K562 (cell line): ENCODE measurements at regions not wholly inside any gene's neighbourhood (a gene's known extent, or its start where the extent isn't known, plus 50 kb on each side); places are given as distances from the start of the nearest gene placed in this dataset.

Experiments
- ATAC-seq: fragments of 200-7000 bp; cut with Tn5 transposase; 3 replicates; pipeline ENCODE4 v1.9.1; 2020; ENCODE audit warnings: moderate library complexity
- BruUV-seq: library from RNA; stranded (reverse); fragments of 400-500 nt; replicated peaks from 2 replicates; lab custom pipeline; 2021; lab: Mats Ljungman, UMichigan
- CTCF ChIA-PET: fragments of 300-600 bp; formaldehyde crosslinking; extraction: SDS; loops from one replicate; lab custom pipeline; 2021; ENCODE audit warnings: low intra/inter-chr PET ratio; lab: Yijun Ruan, JAX
- POLR2A ChIA-PET: fragments of 300-600, 350-650 bp; sonication (Branson Sonifier 250); formaldehyde crosslinking; extraction: SDS; loops from one replicate; lab custom pipeline; 2021; ENCODE audit warnings: antibody characterized with exemption, inconsistent platforms; lab: Yijun Ruan, JAX
- DNase-seq, 4 experiments: peaks; one replicate each; pipeline versions ENCODE4 v3.0.0 to v3.0.0-alpha.2; 2011 to 2018; ENCODE audit warnings: low spot score in 3 of 4, mixed read lengths in 3 of 4; ENCODE audit errors: extremely low read depth in 1 of 4
- FAIRE-seq: peaks from 2 replicates; lab custom pipeline; 2011; peaks lifted over from hg19 to GRCh38; lab: Jason Lieb, UNC
- H2AFZ ChIP-seq: 2 replicates; pipeline ENCODE4 v1.6.0; 2011; ENCODE audit warnings: low read depth, low read length, control low read depth, inconsistent platforms
- H3K27ac ChIP-seq: fragments of 200-600 bp; 3 replicates; pipeline ENCODE4 v1.8.0; 2011; ENCODE audit warnings: low read depth, mild to moderate bottlenecking, control low read depth, inconsistent platforms, low read length, moderate library complexity, mixed read lengths; ENCODE audit errors: extremely low read depth
- H3K27me3 ChIP-seq, 2 experiments: fragments of 300-600 bp in 1 of 2; 2 replicates in 1 of 2; 3 replicates in 1 of 2; pipeline versions ENCODE4 v1.6.0 to v1.8.0; 2011; ENCODE audit warnings: inconsistent platforms in 2 of 2, low read length in 2 of 2, mild to moderate bottlenecking in 1 of 2, mixed read lengths in 1 of 2, moderate library complexity in 1 of 2; ENCODE audit not compliant: control insufficient read depth in 2 of 2, insufficient read depth in 2 of 2
- H3K36me3 ChIP-seq: fragments of 300-600 bp; 3 replicates; pipeline ENCODE4 v1.8.0; 2011; ENCODE audit warnings: mild to moderate bottlenecking, low read length, inconsistent platforms; ENCODE audit not compliant: control insufficient read depth, insufficient read depth
- H3K4me1 ChIP-seq, 2 experiments: fragments of 200-600 bp in 1 of 2; replicated peaks in 1 of 2; 2 replicates in 1 of 2; 3 replicates in 1 of 2; pipeline versions ENCODE4 v1.5.1 to v1.8.0; 2011; ENCODE audit warnings: inconsistent platforms in 2 of 2, low read length in 2 of 2, mild to moderate bottlenecking in 1 of 2, mixed read lengths in 1 of 2, moderate library complexity in 1 of 2; ENCODE audit not compliant: control insufficient read depth in 2 of 2, insufficient read depth in 2 of 2
- H3K4me2 ChIP-seq: 2 replicates; pipeline ENCODE4 v1.6.1; 2011; ENCODE audit warnings: low read length, control low read depth, inconsistent platforms, mixed read lengths; ENCODE audit not compliant: insufficient read depth
- H3K4me3 ChIP-seq: fragments of 200-600 bp; sonication (generic), shearing (Covaris generic); 2 replicates; pipeline ENCODE4 v1.5.1; 2016; ENCODE audit warnings: control low read depth, inconsistent platforms
- H3K79me2 ChIP-seq: fragments of 200-600 bp; 3 replicates; pipeline ENCODE4 v1.8.0; 2011; ENCODE audit warnings: low read length, inconsistent platforms; ENCODE audit not compliant: control insufficient read depth, insufficient read depth
- H3K9ac ChIP-seq, 2 experiments: 2 replicates each; pipeline versions ENCODE4 v1.6.0 to v1.6.1; 2011; ENCODE audit warnings: low read depth in 2 of 2, low read length in 2 of 2, control low read depth in 1 of 2, inconsistent platforms in 1 of 2, mild to moderate bottlenecking in 1 of 2, mixed read lengths in 1 of 2; ENCODE audit not compliant: insufficient read depth in 1 of 2
- H3K9me1 ChIP-seq: one replicate; pipeline ENCODE4 v1.6.0; 2011; ENCODE audit warnings: inconsistent platforms, mild to moderate bottlenecking, low read length, moderate library complexity; ENCODE audit not compliant: control insufficient read depth, insufficient read depth
- H3K9me3 ChIP-seq: replicated peaks from 2 replicates; pipeline ENCODE4 v1.5.1; 2011; ENCODE audit warnings: low read depth, low read length, inconsistent platforms; ENCODE audit not compliant: control insufficient read depth, insufficient read depth
- H4K20me1 ChIP-seq: replicated peaks from 2 replicates; pipeline ENCODE4 v1.6.1; 2011; ENCODE audit warnings: low read length, inconsistent platforms, mixed read lengths; ENCODE audit not compliant: control insufficient read depth, insufficient read depth
- KLF16 ChIP-seq: IDR thresholded peaks from 2 replicates; pipeline ENCODE4 v1.6.1; 2016; ENCODE audit warnings: antibody characterized with exemption
- MBD2 ChIP-seq: sonication (generic); IDR thresholded peaks from 2 replicates; pipeline ENCODE4 v1.6.1; 2016; ENCODE audit warnings: low read depth, borderline replicate concordance
- ZNF77 ChIP-seq: fragments of 250-450 bp; sonication (Bioruptor Pico); IDR thresholded peaks from 2 replicates; pipeline ENCODE4 v1.5.0; 2020
- WGBS: fragments of 100-300 bp; shearing (Covaris generic); methylation state at CpG from one replicate; pipeline ENCODE4 v1.1.6; 2016; ENCODE audit warnings: low coverage, mixed read lengths; ENCODE audit not compliant: insufficient coverage; ENCODE audit errors: missing lambda C conversion rate; 5-methylcytosine and 5-hydroxymethylcytosine counted together
- in situ Hi-C: fragments of 300-500 bp; cut with MboI; formaldehyde crosslinking; loops from 4 replicates; pipeline ENCODE4 v1.15.0; 2018; ENCODE audit warnings: inconsistent platforms, mixed read lengths
- intact Hi-C: fragments of 100-400 bp; cut with micrococcal nuclease; formaldehyde crosslinking; loops from 2 replicates; pipeline ENCODE4 v1.14.2; 2022
- TF ChIP-seq, protein P1 (sequence below): fragments of 450-650 bp; formaldehyde crosslinking; IDR thresholded peaks from 2 replicates; pipeline ENCODE4 v1.4.0; 2022; ENCODE audit warnings: mild to moderate bottlenecking, moderate library complexity
- TF ChIP-seq, protein P2 (sequence below), 2 experiments: fragments of 450-650 bp; IDR thresholded peaks; 2 replicates each; pipeline ENCODE4 v1.6.1; 2018; ENCODE audit warnings: mild to moderate bottlenecking in 2 of 2, low read depth in 1 of 2; ENCODE audit not compliant: partially characterized antibody in 2 of 2
- TF ChIP-seq, protein P3 (sequence below): fragments of 450-650 bp; formaldehyde crosslinking; IDR thresholded peaks from 2 replicates; pipeline ENCODE4 v1.4.0; 2020; ENCODE audit warnings: mild to moderate bottlenecking, moderate library complexity

DNA sequence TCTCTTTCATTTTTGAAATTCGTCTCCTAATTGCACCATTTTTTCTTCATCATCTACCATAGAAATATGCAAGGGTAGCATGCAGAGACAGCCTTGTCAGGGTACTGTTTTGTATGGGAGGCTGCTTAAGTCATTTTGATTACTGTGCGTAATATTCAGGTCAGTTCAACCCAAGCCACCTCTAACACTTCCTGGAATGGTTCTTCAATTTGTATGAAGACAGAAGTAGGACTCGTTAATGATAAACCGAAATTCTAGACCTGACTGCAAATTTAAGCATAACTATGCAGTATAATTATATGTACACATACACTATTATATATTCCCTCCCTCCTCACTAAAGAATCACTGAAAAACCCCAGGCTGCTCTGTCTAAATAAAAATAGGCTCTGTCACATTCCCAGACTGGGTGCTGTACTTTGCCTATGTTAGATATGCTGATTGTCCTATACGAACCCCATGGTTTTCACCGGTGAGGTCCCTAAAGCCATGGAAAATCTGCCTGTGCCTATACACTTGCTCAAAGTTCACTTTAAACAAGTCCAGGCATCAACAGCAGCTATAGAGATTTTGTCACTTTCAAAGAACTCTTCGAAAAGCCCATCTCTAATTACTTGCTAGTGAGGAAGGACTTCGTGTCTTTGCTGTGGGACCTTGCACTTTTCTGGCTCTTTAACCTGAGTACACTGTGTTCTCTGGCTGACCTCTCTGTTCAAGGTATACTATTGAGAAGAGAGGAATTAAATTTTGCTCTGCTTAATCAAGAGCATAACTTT, 352.1 kb upstream of the CD180 start:
- H3K79me2 ChIP-seq, result no peaks in the 10 kb centered on the region
- DNase-seq (no peak), FAIRE-seq (no peak), ATAC-seq (no peak)
- POLR2A ChIA-PET, result no interaction called here
- no TSS peak for BruUV-seq
- H3K9me1 ChIP-seq, result no peaks in the 10 kb centered on the region
- 2% methylated on average over 8 of the region's 8 CpGs for WGBS
- H3K4me1 ChIP-seq, result no peaks in the 10 kb centered on the region
- intact Hi-C loops (no loop called here), in situ Hi-C loops (no loop called here)
- no peaks in the 10 kb centered on the region for H4K20me1 ChIP-seq
- no peaks in the 10 kb centered on the region for H3K9me3 ChIP-seq
- CTCF ChIA-PET, result no interaction called here
- no peaks in the 10 kb centered on the region for H3K27me3 ChIP-seq
- no peak overlapping the region for H3K4me3 ChIP-seq
- H2AFZ ChIP-seq, result no peak overlapping the region
- H3K36me3 ChIP-seq, result no peaks in the 10 kb centered on the region
- TF ChIP-seq ZNF77 (CRISPR knock-in tag) (no peak), KLF16 (no peak), MBD2 (no peak)
- TF ChIP-seq, protein P1, sequence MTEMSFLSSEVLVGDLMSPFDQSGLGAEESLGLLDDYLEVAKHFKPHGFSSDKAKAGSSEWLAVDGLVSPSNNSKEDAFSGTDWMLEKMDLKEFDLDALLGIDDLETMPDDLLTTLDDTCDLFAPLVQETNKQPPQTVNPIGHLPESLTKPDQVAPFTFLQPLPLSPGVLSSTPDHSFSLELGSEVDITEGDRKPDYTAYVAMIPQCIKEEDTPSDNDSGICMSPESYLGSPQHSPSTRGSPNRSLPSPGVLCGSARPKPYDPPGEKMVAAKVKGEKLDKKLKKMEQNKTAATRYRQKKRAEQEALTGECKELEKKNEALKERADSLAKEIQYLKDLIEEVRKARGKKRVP, result no peak
- TF ChIP-seq, protein P2, sequence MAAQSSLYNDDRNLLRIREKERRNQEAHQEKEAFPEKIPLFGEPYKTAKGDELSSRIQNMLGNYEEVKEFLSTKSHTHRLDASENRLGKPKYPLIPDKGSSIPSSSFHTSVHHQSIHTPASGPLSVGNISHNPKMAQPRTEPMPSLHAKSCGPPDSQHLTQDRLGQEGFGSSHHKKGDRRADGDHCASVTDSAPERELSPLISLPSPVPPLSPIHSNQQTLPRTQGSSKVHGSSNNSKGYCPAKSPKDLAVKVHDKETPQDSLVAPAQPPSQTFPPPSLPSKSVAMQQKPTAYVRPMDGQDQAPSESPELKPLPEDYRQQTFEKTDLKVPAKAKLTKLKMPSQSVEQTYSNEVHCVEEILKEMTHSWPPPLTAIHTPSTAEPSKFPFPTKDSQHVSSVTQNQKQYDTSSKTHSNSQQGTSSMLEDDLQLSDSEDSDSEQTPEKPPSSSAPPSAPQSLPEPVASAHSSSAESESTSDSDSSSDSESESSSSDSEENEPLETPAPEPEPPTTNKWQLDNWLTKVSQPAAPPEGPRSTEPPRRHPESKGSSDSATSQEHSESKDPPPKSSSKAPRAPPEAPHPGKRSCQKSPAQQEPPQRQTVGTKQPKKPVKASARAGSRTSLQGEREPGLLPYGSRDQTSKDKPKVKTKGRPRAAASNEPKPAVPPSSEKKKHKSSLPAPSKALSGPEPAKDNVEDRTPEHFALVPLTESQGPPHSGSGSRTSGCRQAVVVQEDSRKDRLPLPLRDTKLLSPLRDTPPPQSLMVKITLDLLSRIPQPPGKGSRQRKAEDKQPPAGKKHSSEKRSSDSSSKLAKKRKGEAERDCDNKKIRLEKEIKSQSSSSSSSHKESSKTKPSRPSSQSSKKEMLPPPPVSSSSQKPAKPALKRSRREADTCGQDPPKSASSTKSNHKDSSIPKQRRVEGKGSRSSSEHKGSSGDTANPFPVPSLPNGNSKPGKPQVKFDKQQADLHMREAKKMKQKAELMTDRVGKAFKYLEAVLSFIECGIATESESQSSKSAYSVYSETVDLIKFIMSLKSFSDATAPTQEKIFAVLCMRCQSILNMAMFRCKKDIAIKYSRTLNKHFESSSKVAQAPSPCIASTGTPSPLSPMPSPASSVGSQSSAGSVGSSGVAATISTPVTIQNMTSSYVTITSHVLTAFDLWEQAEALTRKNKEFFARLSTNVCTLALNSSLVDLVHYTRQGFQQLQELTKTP (IDR thresholded peaks at IDR 0.05; ENCODE audit: low read depth in 1 of 2, partially characterized antibody in 2 of 2), result no peak
- TF ChIP-seq, protein P3, sequence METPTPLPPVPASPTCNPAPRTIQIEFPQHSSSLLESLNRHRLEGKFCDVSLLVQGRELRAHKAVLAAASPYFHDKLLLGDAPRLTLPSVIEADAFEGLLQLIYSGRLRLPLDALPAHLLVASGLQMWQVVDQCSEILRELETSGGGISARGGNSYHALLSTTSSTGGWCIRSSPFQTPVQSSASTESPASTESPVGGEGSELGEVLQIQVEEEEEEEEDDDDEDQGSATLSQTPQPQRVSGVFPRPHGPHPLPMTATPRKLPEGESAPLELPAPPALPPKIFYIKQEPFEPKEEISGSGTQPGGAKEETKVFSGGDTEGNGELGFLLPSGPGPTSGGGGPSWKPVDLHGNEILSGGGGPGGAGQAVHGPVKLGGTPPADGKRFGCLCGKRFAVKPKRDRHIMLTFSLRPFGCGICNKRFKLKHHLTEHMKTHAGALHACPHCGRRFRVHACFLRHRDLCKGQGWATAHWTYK (CRISPR knock-in tag), result no peak
- TF ChIP-seq, all 486 proteins: peak for 0
- Histone ChIP-seq H3K27ac (no peak overlapping the region), H3K4me2 (no peak overlapping the region), H3K9ac (no peak overlapping the region)
